ENCODE measurements at regions not wholly inside any gene's neighbourhood (a gene's known extent, or its start where the extent isn't known, plus 50 kb on each side); places are given as distances from the start of the nearest gene placed in this dataset.

DNA sequence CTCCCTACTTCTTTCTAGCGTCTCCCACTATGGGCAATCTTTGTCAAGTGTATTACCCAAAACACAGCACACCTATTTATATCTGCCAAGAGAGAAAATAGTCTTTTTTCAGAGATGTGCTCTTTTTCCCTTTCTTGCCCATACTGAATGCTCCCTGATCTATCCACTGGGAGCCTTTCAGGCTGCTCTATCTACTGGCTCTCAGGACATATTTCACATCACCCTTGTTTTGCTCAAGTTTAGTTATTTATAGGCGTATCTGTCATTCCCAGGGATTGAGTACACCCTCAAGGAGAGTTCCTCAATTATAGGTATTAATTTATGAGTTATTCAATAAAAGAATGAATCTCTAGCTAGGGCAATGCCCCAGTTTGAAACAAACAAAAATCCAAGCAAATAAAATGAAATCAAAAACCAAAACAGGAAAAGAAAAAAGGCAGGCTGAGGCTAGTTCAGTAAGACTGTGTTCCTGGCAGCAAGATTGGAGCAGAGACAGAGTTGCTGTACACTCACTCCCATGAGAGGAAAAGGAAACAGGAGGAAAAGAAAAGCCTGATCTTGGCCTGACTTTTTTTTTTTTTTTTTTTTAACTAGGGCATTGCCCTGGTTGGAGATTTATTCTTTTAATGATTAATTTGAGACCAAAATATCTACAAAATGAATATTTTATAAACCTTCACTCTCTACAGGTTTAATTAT lies 665.9 kb upstream of the PCDH15 start:
- H3K27me3 Mint-ChIP-seq: no peaks in the 10 kb centered on the region
- H3K9me3 Mint-ChIP-seq (ENCODE audit: low read depth): peaks cover 4% of the 10 kb centered on the region
- TF ChIP-seq, protein P1, sequence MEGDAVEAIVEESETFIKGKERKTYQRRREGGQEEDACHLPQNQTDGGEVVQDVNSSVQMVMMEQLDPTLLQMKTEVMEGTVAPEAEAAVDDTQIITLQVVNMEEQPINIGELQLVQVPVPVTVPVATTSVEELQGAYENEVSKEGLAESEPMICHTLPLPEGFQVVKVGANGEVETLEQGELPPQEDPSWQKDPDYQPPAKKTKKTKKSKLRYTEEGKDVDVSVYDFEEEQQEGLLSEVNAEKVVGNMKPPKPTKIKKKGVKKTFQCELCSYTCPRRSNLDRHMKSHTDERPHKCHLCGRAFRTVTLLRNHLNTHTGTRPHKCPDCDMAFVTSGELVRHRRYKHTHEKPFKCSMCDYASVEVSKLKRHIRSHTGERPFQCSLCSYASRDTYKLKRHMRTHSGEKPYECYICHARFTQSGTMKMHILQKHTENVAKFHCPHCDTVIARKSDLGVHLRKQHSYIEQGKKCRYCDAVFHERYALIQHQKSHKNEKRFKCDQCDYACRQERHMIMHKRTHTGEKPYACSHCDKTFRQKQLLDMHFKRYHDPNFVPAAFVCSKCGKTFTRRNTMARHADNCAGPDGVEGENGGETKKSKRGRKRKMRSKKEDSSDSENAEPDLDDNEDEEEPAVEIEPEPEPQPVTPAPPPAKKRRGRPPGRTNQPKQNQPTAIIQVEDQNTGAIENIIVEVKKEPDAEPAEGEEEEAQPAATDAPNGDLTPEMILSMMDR (IDR thresholded peaks at IDR 0.05; ENCODE audit: unreplicated experiment): no peak
- H3K27ac Mint-ChIP-seq: no peak overlapping the region
- H3K4me3 Mint-ChIP-seq (ENCODE audit: low read depth): no peak overlapping the region
- H3K36me3 Mint-ChIP-seq (ENCODE audit: insufficient read depth): no peaks in the 10 kb centered on the region
- no peaks in the 10 kb centered on the region for H3K4me1 Mint-ChIP-seq (ENCODE audit: low read depth)
- DNase-seq (ENCODE audit: low spot score, unreplicated experiment): no peak

GRCh38 chr10:55464083-55464482 lies 663.1 kb upstream of the PCDH15 start:
- no peak overlapping the region for H3K27ac Mint-ChIP-seq
- H3K4me3 Mint-ChIP-seq (ENCODE audit: low read depth): no peak overlapping the region
- no peaks in the 10 kb centered on the region for H3K27me3 Mint-ChIP-seq
- H3K36me3 Mint-ChIP-seq (ENCODE audit: insufficient read depth): no peaks in the 10 kb centered on the region
- DNase-seq (ENCODE audit: low spot score, unreplicated experiment): no peak
- H3K9me3 Mint-ChIP-seq (ENCODE audit: low read depth): no peaks in the 10 kb centered on the region
- H3K4me1 Mint-ChIP-seq (ENCODE audit: low read depth): peaks cover 1% of the 10 kb centered on the region
- TF ChIP-seq, protein P1 (IDR thresholded peaks at IDR 0.05; ENCODE audit: unreplicated experiment): no peak

DNA sequence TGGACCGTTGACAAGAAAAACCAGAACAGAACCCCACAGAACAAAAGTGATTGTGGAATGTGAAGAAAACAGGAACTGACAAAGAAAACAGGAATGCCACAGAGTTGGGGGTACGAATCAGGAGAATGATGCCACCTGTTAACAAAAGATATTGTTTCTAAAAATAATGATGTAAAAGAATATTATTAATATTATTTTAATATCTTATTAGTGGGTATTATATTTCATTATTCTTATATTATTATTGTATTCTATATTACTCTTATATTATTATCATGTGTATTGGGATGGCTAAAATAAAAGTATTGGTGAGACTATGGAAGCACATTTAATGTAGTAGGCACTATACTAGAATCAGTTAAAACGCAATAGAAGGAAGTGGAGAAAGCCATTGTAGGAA lies 659.0 kb upstream of the PCDH15 start:
- TF ChIP-seq, protein P1 (IDR thresholded peaks at IDR 0.05; ENCODE audit: unreplicated experiment): no peak

GRCh38 chr10:55449981-55450380 lies 649.0 kb upstream of the PCDH15 start:
- DNase-seq (ENCODE audit: low spot score, unreplicated experiment): no peak
- no peak overlapping the region for H3K27ac Mint-ChIP-seq
- H3K36me3 Mint-ChIP-seq (ENCODE audit: insufficient read depth): no peaks in the 10 kb centered on the region
- H3K9me3 Mint-ChIP-seq (ENCODE audit: low read depth): no peaks in the 10 kb centered on the region
- no peak overlapping the region for H3K4me3 Mint-ChIP-seq (ENCODE audit: low read depth)
- H3K4me1 Mint-ChIP-seq (ENCODE audit: low read depth): no peaks in the 10 kb centered on the region
- TF ChIP-seq, protein P1 (IDR thresholded peaks at IDR 0.05; ENCODE audit: unreplicated experiment): no peak
- no peaks in the 10 kb centered on the region for H3K27me3 Mint-ChIP-seq

More for the DNA sequence above, 659.0 kb upstream of the PCDH15 start:
- no peak overlapping the region for H3K27ac Mint-ChIP-seq
- H3K4me1 Mint-ChIP-seq (ENCODE audit: low read depth): peaks cover 4% of the 10 kb centered on the region
- no peaks in the 10 kb centered on the region for H3K27me3 Mint-ChIP-seq
- no peak for DNase-seq (ENCODE audit: low spot score, unreplicated experiment)
- H3K4me3 Mint-ChIP-seq (ENCODE audit: low read depth): no peak overlapping the region
- no peaks in the 10 kb centered on the region for H3K36me3 Mint-ChIP-seq (ENCODE audit: insufficient read depth)
- no peaks in the 10 kb centered on the region for H3K9me3 Mint-ChIP-seq (ENCODE audit: low read depth)

GRCh38 chr10:55446441-55447002 lies 645.5 kb upstream of the PCDH15 start:
- H3K27me3 Mint-ChIP-seq: peaks cover 2% of the 10 kb centered on the region
- no peaks in the 10 kb centered on the region for H3K4me1 Mint-ChIP-seq (ENCODE audit: low read depth)
- H3K9me3 Mint-ChIP-seq (ENCODE audit: low read depth): no peaks in the 10 kb centered on the region
- H3K4me3 Mint-ChIP-seq (ENCODE audit: low read depth): no peak overlapping the region
- H3K36me3 Mint-ChIP-seq (ENCODE audit: insufficient read depth): no peaks in the 10 kb centered on the region
- TF ChIP-seq, protein P1 (IDR thresholded peaks at IDR 0.05; ENCODE audit: unreplicated experiment): no peak
- H3K27ac Mint-ChIP-seq: no peak overlapping the region
- no peak for DNase-seq (ENCODE audit: low spot score, unreplicated experiment)
